H9 (cell line): ENCODE measurements at regions not wholly inside any gene's neighbourhood (a gene's known extent, or its start where the extent isn't known, plus 50 kb on each side); places are given as distances from the start of the nearest gene placed in this dataset.
A peak's percentile ranks its signal among the peaks of the same experiment; 100 is the strongest.

Experiments
- DNase-seq: peaks from one replicate; pipeline ENCODE4 v3.0.0-alpha.2; 2017
- H2AFZ ChIP-seq: one replicate; pipeline ENCODE4 v1.6.1; 2013; ENCODE audit warnings: mild to moderate bottlenecking, low read length, control low read depth, moderate library complexity
- H2AK5ac ChIP-seq: 2 replicates; pipeline ENCODE4 v1.6.1; 2013; ENCODE audit warnings: low read length, control low read depth, mixed read lengths; ENCODE audit not compliant: insufficient read length
- H2BK120ac ChIP-seq: one replicate; pipeline ENCODE4 v1.6.1; 2013; ENCODE audit warnings: low read depth, mild to moderate bottlenecking, low read length, control low read depth, inconsistent platforms; ENCODE audit not compliant: poor library complexity, severe bottlenecking
- H2BK12ac ChIP-seq: 2 replicates; pipeline ENCODE4 v1.6.1; 2013; ENCODE audit warnings: low read length, control low read depth, mixed read lengths, low read depth; ENCODE audit not compliant: insufficient read length
- H2BK15ac ChIP-seq: 2 replicates; pipeline ENCODE4 v1.6.1; 2013; ENCODE audit warnings: low read depth, low read length, control low read depth
- H2BK20ac ChIP-seq: one replicate; pipeline ENCODE4 v1.6.1; 2013; ENCODE audit warnings: low read depth, mild to moderate bottlenecking, low read length, control low read depth, inconsistent platforms; ENCODE audit not compliant: poor library complexity, severe bottlenecking
- H2BK5ac ChIP-seq: 2 replicates; pipeline ENCODE4 v1.6.1; 2013; ENCODE audit warnings: low read length, control low read depth, mixed read lengths; ENCODE audit not compliant: insufficient read length
- H3K14ac ChIP-seq: 2 replicates; pipeline ENCODE4 v1.6.1; 2013; ENCODE audit warnings: low read length, control low read depth; ENCODE audit not compliant: insufficient read depth
- H3K18ac ChIP-seq: 2 replicates; pipeline ENCODE4 v1.6.1; 2013; ENCODE audit warnings: low read depth, mild to moderate bottlenecking, mixed read lengths, low read length, control low read depth; ENCODE audit not compliant: insufficient read length
- H3K23ac ChIP-seq: 2 replicates; pipeline ENCODE4 v1.6.1; 2013; ENCODE audit warnings: low read length, control low read depth, mixed read lengths, low read depth; ENCODE audit not compliant: insufficient read length
- H3K23me2 ChIP-seq: 2 replicates; pipeline ENCODE4 v1.6.1; 2013; ENCODE audit warnings: low read depth, mild to moderate bottlenecking, mixed read lengths, low read length, control low read depth; ENCODE audit not compliant: insufficient read length, poor library complexity, severe bottlenecking
- H3K27ac ChIP-seq: 2 replicates; pipeline ENCODE4 v1.5.1; 2013; ENCODE audit warnings: low read length, control low read depth, mixed read lengths, low read depth; ENCODE audit not compliant: insufficient read length
- H3K27me3 ChIP-seq: 2 replicates; pipeline ENCODE4 v1.6.1; 2013; ENCODE audit warnings: low read length, control low read depth, inconsistent platforms; ENCODE audit not compliant: insufficient read depth
- H3K4ac ChIP-seq: 2 replicates; pipeline ENCODE4 v1.6.1; 2013; ENCODE audit warnings: low read depth, mild to moderate bottlenecking, control low read depth, inconsistent platforms, low read length, moderate library complexity
- H3K4me1 ChIP-seq: 2 replicates; pipeline ENCODE4 v1.6.1; 2013; ENCODE audit warnings: low read length, control low read depth, inconsistent platforms; ENCODE audit not compliant: insufficient read depth
- H3K4me2 ChIP-seq: 2 replicates; pipeline ENCODE4 v1.6.1; 2013; ENCODE audit warnings: low read length, control low read depth, mixed read lengths; ENCODE audit not compliant: insufficient read length, insufficient read depth
- H3K56ac ChIP-seq: 2 replicates; pipeline ENCODE4 v1.6.1; 2013; ENCODE audit warnings: low read depth, mild to moderate bottlenecking, mixed read lengths, low read length, control low read depth; ENCODE audit not compliant: insufficient read length
- H3K79me1 ChIP-seq: 2 replicates; pipeline ENCODE4 v1.6.1; 2013; ENCODE audit warnings: low read depth, mild to moderate bottlenecking, moderate library complexity, low read length, control low read depth, inconsistent platforms; ENCODE audit not compliant: insufficient read depth, poor library complexity, severe bottlenecking
- H3K79me2 ChIP-seq: 2 replicates; pipeline ENCODE4 v1.6.1; 2013; ENCODE audit warnings: low read length, control low read depth, inconsistent platforms; ENCODE audit not compliant: insufficient read depth
- H3K9ac ChIP-seq: 2 replicates; pipeline ENCODE4 v1.6.1; 2013; ENCODE audit warnings: low read length, control low read depth, mixed read lengths; ENCODE audit not compliant: insufficient read length; ENCODE audit errors: extremely low read depth
- H3K9me3 ChIP-seq: one replicate; pipeline ENCODE4 v1.6.1; 2013; ENCODE audit warnings: low read depth, low read length, inconsistent platforms; ENCODE audit not compliant: control insufficient read depth
- H3T11ph ChIP-seq: one replicate; pipeline ENCODE4 v1.6.1; 2013; ENCODE audit warnings: mild to moderate bottlenecking, low read length, control low read depth, inconsistent platforms
- H4K20me1 ChIP-seq: one replicate; pipeline ENCODE4 v1.6.1; 2013; ENCODE audit not compliant: control insufficient read depth, insufficient read length, insufficient read depth
- H4K5ac ChIP-seq: 2 replicates; pipeline ENCODE4 v1.6.1; 2013; ENCODE audit warnings: low read depth, mild to moderate bottlenecking, mixed read lengths, low read length, control low read depth; ENCODE audit not compliant: insufficient read length
- H4K8ac ChIP-seq: replicated peaks from 2 replicates; pipeline ENCODE4 v1.6.1; 2013; ENCODE audit warnings: low read length, control low read depth, mixed read lengths, low read depth; ENCODE audit not compliant: insufficient read length
- H4K91ac ChIP-seq: 2 replicates; pipeline ENCODE4 v1.6.1; 2013; ENCODE audit warnings: low read depth, mild to moderate bottlenecking, moderate library complexity, mixed read lengths, low read length, control low read depth; ENCODE audit not compliant: insufficient read length
- H3K27ac Mint-ChIP-seq, 3 experiments: 2 replicates in 2 of 3; 3 replicates in 1 of 3; pipeline ENCODE4 v1.8.0; 2020 to 2021; ENCODE audit warnings: mixed read lengths in 3 of 3, mild to moderate bottlenecking in 1 of 3, moderate library complexity in 1 of 3
- H3K27me3 Mint-ChIP-seq: 2 replicates; pipeline ENCODE4 v1.8.0; 2021; ENCODE audit warnings: low read depth, mild to moderate bottlenecking, moderate library complexity, mixed read lengths
- H3K36me3 Mint-ChIP-seq, 3 experiments: 2 replicates in 2 of 3; 3 replicates in 1 of 3; pipeline ENCODE4 v1.8.0; 2020 to 2021; ENCODE audit warnings: low read depth in 3 of 3, mixed read lengths in 3 of 3; ENCODE audit not compliant: insufficient read depth in 1 of 3
- H3K4me1 Mint-ChIP-seq, 2 experiments: 2 replicates each; pipeline ENCODE4 v1.8.0; 2020; ENCODE audit warnings: mixed read lengths in 2 of 2
- H3K4me3 Mint-ChIP-seq, 2 experiments: 2 replicates in 1 of 2; 3 replicates in 1 of 2; pipeline ENCODE4 v1.8.0; 2020 to 2021; ENCODE audit warnings: mild to moderate bottlenecking in 2 of 2, mixed read lengths in 2 of 2, moderate library complexity in 1 of 2
- H3K9me3 Mint-ChIP-seq, 2 experiments: 2 replicates in 1 of 2; 3 replicates in 1 of 2; pipeline ENCODE4 v1.8.0; 2020; ENCODE audit warnings: mild to moderate bottlenecking in 2 of 2, mixed read lengths in 2 of 2, moderate library complexity in 1 of 2
- CTCF ChIP-seq: fragments of 200-600 bp; sonication (generic); conservative IDR thresholded peaks from 3 replicates; pipeline ENCODE4 v1.8.0; 2021; ENCODE audit warnings: antibody characterized with exemption, mild to moderate bottlenecking
- WGBS: extraction: QIAGEN DNeasy Blood & Tissue Kit; methylation state at CpG from one replicate; pipeline ENCODE4 v1.1.7; 2013; ENCODE audit warnings: missing lambda C conversion rate, low lambda C conversion rate, mixed read lengths; ENCODE audit not compliant: insufficient read length; ENCODE audit errors: extremely low coverage; 5-methylcytosine and 5-hydroxymethylcytosine counted together

DNA sequence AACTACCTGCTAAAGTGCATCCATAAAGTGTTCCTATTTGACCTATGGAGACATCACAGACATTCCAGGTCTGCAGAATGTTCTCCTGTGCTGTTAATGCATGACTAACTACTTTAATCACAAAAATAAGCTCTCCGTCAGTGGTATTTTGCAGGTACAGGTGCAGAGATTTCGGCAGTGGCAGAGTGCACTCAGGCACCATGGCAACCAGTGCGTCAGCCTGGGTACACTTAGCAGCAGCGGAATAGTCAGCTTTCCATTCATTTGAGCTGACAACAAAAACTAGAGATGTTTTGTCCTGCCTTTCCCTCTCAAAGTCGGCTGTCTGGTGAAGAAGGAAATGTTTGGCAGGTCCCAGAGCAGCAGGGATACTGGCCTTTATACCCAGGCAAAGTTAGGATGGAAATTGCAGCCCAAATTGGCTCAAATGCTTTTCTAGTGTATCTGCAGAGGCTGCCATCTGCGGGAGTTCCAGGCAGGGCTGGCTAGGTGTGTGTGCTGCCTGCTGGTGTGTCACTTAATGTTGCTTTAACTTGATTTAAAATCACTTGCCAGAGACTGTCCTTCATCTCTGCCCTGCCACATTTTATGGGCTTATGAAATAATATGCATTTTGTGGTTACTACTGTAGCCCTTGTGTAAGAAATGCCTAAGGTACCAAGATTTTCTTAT is 195.8 kb downstream of the RAP2A start:
- H3K27me3 Mint-ChIP-seq = no peaks in the 10 kb centered on the region; the same call in 1 of the 2 replicates
- Histone ChIP-seq H2BK20ac (no peak overlapping the region), H3K14ac (no peak overlapping the region), H3K23me2 (no peaks in the 10 kb centered on the region), H3K27me3 (no peaks in the 10 kb centered on the region), H3K4me2 (no peak overlapping the region), H2BK15ac (no peak overlapping the region), H3K79me2 (no peaks in the 10 kb centered on the region), H2BK12ac (no peak overlapping the region), H3T11ph (no peak overlapping the region), H4K8ac (no peak overlapping the region), H4K91ac (no peak overlapping the region), H3K27ac (no peak overlapping the region), H3K4me1 (no peaks in the 10 kb centered on the region), H2BK120ac (no peak overlapping the region), H3K9me3 (no peaks in the 10 kb centered on the region), H2AFZ (no peak overlapping the region), H3K79me1 (no peaks in the 10 kb centered on the region), H3K18ac (no peak overlapping the region), H4K20me1 (peaks cover 2% of the 10 kb centered on the region), H3K4ac (no peak overlapping the region), H3K56ac (no peak overlapping the region), H4K5ac (no peak overlapping the region), H3K23ac (no peak overlapping the region), H2BK5ac (no peak overlapping the region), H2AK5ac (no peak overlapping the region), H3K9ac (no peak overlapping the region)
- TF ChIP-seq CTCF = no peak
- H3K4me1 Mint-ChIP-seq = peaks cover 6 to 10% of the 10 kb centered on the region in 2 experiments
- DNase-seq = no peak
- peak overlapping the region in 1 of 3 experiments; percentile 37; a peak in 2 of 7 replicates for H3K27ac Mint-ChIP-seq
- H3K4me3 Mint-ChIP-seq = no peak overlapping the region
- H3K9me3 Mint-ChIP-seq = peaks cover 3 to 11% of the 10 kb centered on the region in 2 experiments; a peak in 3 of 5 replicates
- no CpG with 5 or more reads among the region's 6 CpGs for WGBS
- no peaks in the 10 kb centered on the region for H3K36me3 Mint-ChIP-seq
